ENCODE measurements at regions not wholly inside any gene's neighbourhood (a gene's known extent, or its start where the extent isn't known, plus 50 kb on each side); places are given as distances from the start of the nearest gene placed in this dataset.

- TF ChIP-seq CTCF (IDR thresholded peaks at IDR 0.05): no peak
- H3K4me3 ChIP-seq (replicated peaks in 1 of 3; ENCODE audit: low read depth in 2 of 3, low read length in 3 of 3): no peak overlapping the region
- H3K27ac ChIP-seq (ENCODE audit: low read depth in 1 of 2, low read length in 2 of 2): no peak overlapping the region
- H4K20me1 ChIP-seq (ENCODE audit: insufficient read depth, low read length): no peaks in the 10 kb centered on the region
- Mint-ChIP-seq H3K9me3 (peaks cover 0 to 3% (median 0%) of the 10 kb centered on the region in 7 donors), H3K4me3 (no peak overlapping the region), H3K4me1 (no peaks in the 10 kb centered on the region), H3K36me3 (no peaks in the 10 kb centered on the region), H3K27ac (no peak overlapping the region), H3K27me3 (ENCODE audit: low read depth in 3 of 3) (peaks cover 0 to 1% (median 0%) of the 10 kb centered on the region in 3 donors)
- H3K4me2 ChIP-seq (replicated peaks; ENCODE audit: extremely low read depth, low read length, poor library complexity, severe bottlenecking): no peak overlapping the region
- no peaks in the 10 kb centered on the region for H3K36me3 ChIP-seq (replicated peaks in 1 of 2; ENCODE audit: control insufficient read depth in 1 of 2, insufficient read depth in 2 of 2, low read length in 2 of 2)
- H3K9me3 ChIP-seq (replicated peaks in 1 of 2; ENCODE audit: control insufficient read depth in 1 of 2, insufficient read depth in 1 of 2, low read length in 2 of 2): no peaks in the 10 kb centered on the region
- H3K9ac ChIP-seq (ENCODE audit: insufficient read depth, low read length, poor library complexity, severe bottlenecking): no peak overlapping the region
- H3K79me2 ChIP-seq (ENCODE audit: insufficient read depth, low read length): no peaks in the 10 kb centered on the region
- H3K4me1 ChIP-seq (ENCODE audit: control insufficient read depth in 1 of 2, insufficient read depth in 2 of 2, low read length in 2 of 2): no peaks in the 10 kb centered on the region
- intact Hi-C loops (cut with micrococcal nuclease): no loop called here
- H2AFZ ChIP-seq (ENCODE audit: insufficient read depth, low read depth, low read length, poor library complexity, severe bottlenecking): no peak overlapping the region
- DNase-seq: no peak
- no CpG with 5 or more reads among the region's 3 CpGs for WGBS (ENCODE audit: insufficient coverage)
- H3K27me3 ChIP-seq (ENCODE audit: control insufficient read depth in 2 of 2, insufficient read depth in 2 of 2, low read length in 2 of 2): no peaks in the 10 kb centered on the region
These were observed 110.6 kb upstream of the PPARGC1A start for GRCh38 chr4:24000470-24000831.

GRCh38 chr4:23999714-24000469, 110.0 kb upstream of the PPARGC1A start:
- Mint-ChIP-seq H3K36me3 (no peaks in the 10 kb centered on the region), H3K4me3 (no peak overlapping the region), H3K27ac (no peak overlapping the region), H3K4me1 (no peaks in the 10 kb centered on the region), H3K9me3 (no peaks in the 10 kb centered on the region), H3K27me3 (ENCODE audit: low read depth in 3 of 3) (peaks cover 0 to 1% (median 0%) of the 10 kb centered on the region in 3 donors)
- DNase-seq: no peak
- Histone ChIP-seq H3K27ac (ENCODE audit: low read depth in 1 of 2, low read length in 2 of 2) (no peak overlapping the region), H4K20me1 (ENCODE audit: insufficient read depth, low read length) (no peaks in the 10 kb centered on the region), H2AFZ (ENCODE audit: insufficient read depth, low read depth, low read length, poor library complexity, severe bottlenecking) (no peak overlapping the region), H3K9ac (ENCODE audit: insufficient read depth, low read length, poor library complexity, severe bottlenecking) (no peak overlapping the region), H3K4me2 (replicated peaks; ENCODE audit: extremely low read depth, low read length, poor library complexity, severe bottlenecking) (no peak overlapping the region), H3K27me3 (ENCODE audit: control insufficient read depth in 2 of 2, insufficient read depth in 2 of 2, low read length in 2 of 2) (no peaks in the 10 kb centered on the region), H3K36me3 (replicated peaks in 1 of 2; ENCODE audit: control insufficient read depth in 1 of 2, insufficient read depth in 2 of 2, low read length in 2 of 2) (no peaks in the 10 kb centered on the region), H3K79me2 (ENCODE audit: insufficient read depth, low read length) (no peaks in the 10 kb centered on the region), H3K9me3 (replicated peaks in 1 of 2; ENCODE audit: control insufficient read depth in 1 of 2, insufficient read depth in 1 of 2, low read length in 2 of 2) (no peaks in the 10 kb centered on the region), H3K4me3 (replicated peaks in 1 of 3; ENCODE audit: low read depth in 2 of 3, low read length in 3 of 3) (no peak overlapping the region), H3K4me1 (ENCODE audit: control insufficient read depth in 1 of 2, insufficient read depth in 2 of 2, low read length in 2 of 2) (no peaks in the 10 kb centered on the region)
- 87% methylated on average over 10 of the region's 17 CpGs for WGBS (ENCODE audit: insufficient coverage)
- TF ChIP-seq CTCF (IDR thresholded peaks at IDR 0.05): no peak
- intact Hi-C loops (cut with micrococcal nuclease): no loop called here

Data from CD14-positive monocyte (primary cell).